Tibial artery (tissue), 4 donors: ENCODE measurements at regions not wholly inside any gene's neighbourhood (a gene's known extent, or its start where the extent isn't known, plus 50 kb on each side); places are given as distances from the start of the nearest gene placed in this dataset.

ENCODE experiments used
- DNase-seq, 2 donors: peaks; one replicate each; pipeline ENCODE4 v3.0.0-alpha.2; 2019
- H3K27ac ChIP-seq, 2 donors: fragments of 200-600 bp; sonication (generic) in 1 of 2; 1 replicate in 1 of 2; 2 replicates in 1 of 2; pipeline ENCODE4 v1.5.1; 2018 to 2019; ENCODE audit warnings: mild to moderate bottlenecking in 1 of 2
- H3K27me3 ChIP-seq, 2 donors: fragments of 200-600 bp; sonication (generic) in 1 of 2; one replicate each; pipeline versions ENCODE4 v1.5.1 to v1.6.0; 2016 to 2019
- H3K36me3 ChIP-seq, 3 donors: fragments of 200-600 bp; sonication (generic) in 2 of 3; one replicate each; pipeline ENCODE4 v1.5.1; 2016 to 2019; ENCODE audit warnings: mild to moderate bottlenecking in 2 of 3
- H3K4me1 ChIP-seq, 4 donors: fragments of 200-600 bp; sonication (generic) in 2 of 4; 1 replicate in 3 of 4; 2 replicates in 1 of 4; pipeline ENCODE4 v1.5.1; 2016 to 2019
- H3K4me3 ChIP-seq, 2 donors: fragments of 200-600 bp; sonication (generic) in 1 of 2; 1 replicate in 1 of 2; 2 replicates in 1 of 2; pipeline ENCODE4 v1.5.1; 2018 to 2019; ENCODE audit warnings: mild to moderate bottlenecking in 2 of 2
- H3K9me3 ChIP-seq, 3 donors: fragments of 200-600 bp; sonication (generic) in 1 of 3; one replicate each; pipeline ENCODE4 v1.5.1; 2016 to 2019
- CTCF ChIP-seq, 2 experiments: fragments of 200-600 bp in 1 of 2; fragments of 450-650 bp in 1 of 2; IDR thresholded peaks; one replicate each; pipeline ENCODE4 v1.5.1; 2017 to 2019; ENCODE audit warnings: antibody characterized with exemption in 2 of 2, mild to moderate bottlenecking in 1 of 2, moderate library complexity in 1 of 2
- intact Hi-C: fragments of 100-400 bp; cut with DNase I; formaldehyde crosslinking; loops from one replicate; pipeline ENCODE4 v1.15.0; 2023; ENCODE audit warnings: low total_unique reads

- H3K27ac ChIP-seq = peak overlapping the region in 1 of 2 donors; percentile 50
- no peak for TF ChIP-seq CTCF (IDR thresholded peaks at IDR 0.05)
- no peaks in the 10 kb centered on the region for H3K27me3 ChIP-seq
- peaks cover 0 to 30% (median 27%) of the 10 kb centered on the region in 4 donors for H3K4me1 ChIP-seq
- intact Hi-C loops = no loop called here
- no peaks in the 10 kb centered on the region for H3K9me3 ChIP-seq
- H3K4me3 ChIP-seq = no peak overlapping the region
- H3K36me3 ChIP-seq = no peaks in the 10 kb centered on the region
- no peak for DNase-seq
These were observed 175.0 kb upstream of the NCAM1 start for GRCh38 chr11:112786196-112786595.

DNA sequence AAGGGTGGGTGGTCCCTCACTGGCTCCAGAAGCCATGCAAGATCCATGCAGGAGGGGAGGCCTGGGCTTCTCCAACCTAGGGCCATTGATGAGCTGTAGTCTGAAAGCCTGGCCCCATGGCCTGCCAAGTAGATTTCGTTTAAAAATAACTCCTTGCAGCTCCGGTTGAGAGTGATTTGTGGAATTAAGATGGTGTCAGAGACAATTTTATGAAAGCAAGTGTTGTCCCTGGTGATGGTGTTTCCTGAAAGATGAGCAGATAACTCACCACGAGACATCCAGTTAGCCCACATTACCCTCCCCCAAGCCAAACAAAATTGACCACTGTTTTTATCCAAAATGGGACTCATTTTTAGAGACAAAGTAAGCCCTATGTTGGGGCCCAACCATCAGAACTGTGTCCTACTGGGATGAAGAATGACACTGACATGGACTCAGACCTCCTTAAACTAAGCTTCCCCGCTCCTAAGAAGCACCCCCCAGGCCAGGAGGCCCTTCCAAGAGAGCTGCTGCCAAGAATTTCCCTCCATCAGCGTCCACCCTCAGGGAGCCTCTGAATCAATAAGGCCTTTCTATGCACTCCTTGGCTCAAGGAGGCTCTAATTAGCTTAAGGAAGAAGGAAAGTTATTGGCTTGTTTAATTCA, 174.2 kb upstream of the NCAM1 start:
- no peak for DNase-seq
- H3K4me1 ChIP-seq = peaks cover 0 to 30% (median 27%) of the 10 kb centered on the region in 4 donors
- no peak for TF ChIP-seq CTCF (IDR thresholded peaks at IDR 0.05)
- H3K27ac ChIP-seq = no peak overlapping the region
- no peaks in the 10 kb centered on the region for H3K9me3 ChIP-seq
- no peaks in the 10 kb centered on the region for H3K27me3 ChIP-seq
- no peaks in the 10 kb centered on the region for H3K36me3 ChIP-seq
- H3K4me3 ChIP-seq = no peak overlapping the region
- intact Hi-C loops = no loop called here

GRCh38 chr11:112789481-112789880, 171.7 kb upstream of the NCAM1 start:
- H3K27ac ChIP-seq = no peak overlapping the region
- no peaks in the 10 kb centered on the region for H3K27me3 ChIP-seq
- peaks cover 0 to 34% (median 23%) of the 10 kb centered on the region in 4 donors for H3K4me1 ChIP-seq
- no peak for TF ChIP-seq CTCF (IDR thresholded peaks at IDR 0.05)
- DNase-seq = no peak
- no peaks in the 10 kb centered on the region for H3K36me3 ChIP-seq
- H3K4me3 ChIP-seq = no peak overlapping the region
- no peaks in the 10 kb centered on the region for H3K9me3 ChIP-seq
- intact Hi-C loops = no loop called here

GRCh38 chr11:112790286-112790685, 170.9 kb upstream of the NCAM1 start:
- no peak for TF ChIP-seq CTCF (IDR thresholded peaks at IDR 0.05)
- no peak overlapping the region for H3K27ac ChIP-seq
- no peaks in the 10 kb centered on the region for H3K27me3 ChIP-seq
- no peaks in the 10 kb centered on the region for H3K36me3 ChIP-seq
- H3K9me3 ChIP-seq = no peaks in the 10 kb centered on the region
- peaks cover 0 to 34% (median 21%) of the 10 kb centered on the region in 4 donors for H3K4me1 ChIP-seq
- DNase-seq = no peak
- no peak overlapping the region for H3K4me3 ChIP-seq
- intact Hi-C loops = no loop called here

GRCh38 chr11:112792070-112792469, 169.2 kb upstream of the NCAM1 start:
- intact Hi-C loops = no loop called here
- no peak for DNase-seq
- Histone ChIP-seq H3K4me1 (peaks cover 0 to 20% (median 13%) of the 10 kb centered on the region in 4 donors), H3K4me3 (no peak overlapping the region), H3K36me3 (no peaks in the 10 kb centered on the region), H3K9me3 (no peaks in the 10 kb centered on the region), H3K27ac (no peak overlapping the region), H3K27me3 (no peaks in the 10 kb centered on the region)
- no peak for TF ChIP-seq CTCF (IDR thresholded peaks at IDR 0.05)

- DNase-seq = no peak
- Histone ChIP-seq H3K4me1 (peaks cover 0 to 20% (median 13%) of the 10 kb centered on the region in 4 donors), H3K4me3 (no peak overlapping the region), H3K9me3 (no peaks in the 10 kb centered on the region), H3K27me3 (no peaks in the 10 kb centered on the region), H3K36me3 (no peaks in the 10 kb centered on the region), H3K27ac (no peak overlapping the region)
- TF ChIP-seq CTCF (IDR thresholded peaks at IDR 0.05) = no peak
- intact Hi-C loops = no loop called here
These were observed 167.8 kb upstream of the NCAM1 start for GRCh38 chr11:112793416-112793815.
